GM18508 (cell line): ENCODE measurements at regions not wholly inside any gene's neighbourhood (a gene's known extent, or its start where the extent isn't known, plus 50 kb on each side); places are given as distances from the start of the nearest gene placed in this dataset.

Experiments
- ATAC-seq: cut with Tn5 transposase; IDR thresholded peaks from one replicate; pipeline ENCODE4 v1.9.1; 2021; ENCODE audit warnings: moderate number of reproducible peaks; ENCODE audit not compliant: insufficient read depth, unreplicated experiment

DNA sequence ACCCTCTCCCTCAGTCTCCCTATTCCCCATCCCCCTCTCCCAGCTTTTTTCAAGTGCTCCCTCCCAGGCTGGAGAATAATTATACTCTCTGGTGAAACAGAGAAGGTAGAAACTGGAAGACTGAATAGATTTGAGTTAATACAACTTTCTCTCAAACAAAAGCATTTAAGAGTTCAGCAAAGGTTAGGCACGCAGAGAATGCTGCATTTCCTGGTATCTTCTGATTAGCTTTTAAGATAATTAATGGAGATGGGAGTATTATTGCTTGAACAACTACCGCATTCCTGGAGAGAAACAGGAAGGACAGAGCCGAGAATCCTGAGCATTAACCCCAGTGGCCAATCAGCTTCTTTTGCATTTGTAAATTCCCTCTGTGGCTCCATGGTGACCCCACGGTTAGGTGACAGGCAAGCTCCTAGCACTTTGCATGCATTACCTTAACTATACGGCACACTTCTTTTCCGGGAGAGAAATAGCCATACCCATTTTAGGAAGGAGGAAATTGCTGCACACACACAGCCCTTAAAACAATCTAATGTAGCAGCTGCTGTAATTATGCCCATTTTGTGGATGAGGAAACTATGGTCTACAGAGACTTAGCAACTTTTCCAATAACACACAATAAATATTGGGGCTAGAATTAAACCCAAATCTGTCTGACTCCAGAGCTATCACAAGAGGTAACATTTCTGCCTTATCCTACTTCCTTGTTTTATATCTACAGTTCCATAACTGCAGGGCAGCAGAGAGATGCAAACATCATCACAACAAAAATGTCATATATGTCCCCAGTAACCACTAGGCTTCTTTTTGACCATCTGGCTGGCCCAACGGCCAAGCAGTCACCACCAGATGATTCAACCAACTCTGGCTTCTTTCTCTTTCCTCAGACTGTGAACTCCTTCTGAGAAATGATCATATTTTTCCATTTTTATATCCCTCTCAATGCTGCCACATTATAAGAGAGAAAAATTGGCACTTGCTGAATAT is 169.9 kb downstream of the CD24 start:
- no peak for ATAC-seq

DNA sequence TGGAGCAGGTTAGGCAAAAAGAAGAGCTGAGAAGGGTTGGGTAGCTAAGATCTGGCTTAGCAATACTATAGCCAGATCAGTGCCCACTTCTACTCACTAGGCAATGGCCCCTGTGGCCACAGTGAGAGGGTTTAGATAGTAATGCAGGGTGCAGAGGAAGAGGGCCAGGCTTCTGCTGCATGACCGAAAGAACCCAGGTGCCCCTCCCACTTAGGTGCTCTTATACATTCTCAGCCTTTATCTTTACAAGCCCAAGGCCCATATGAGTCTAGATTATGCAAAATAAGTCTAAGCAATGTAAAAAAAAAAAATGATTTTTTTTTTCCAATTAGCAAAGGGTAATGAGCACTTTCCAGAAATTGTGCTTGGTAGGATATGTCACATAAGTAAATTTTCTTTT is 171.3 kb downstream of the CD24 start:
- ATAC-seq: no peak

DNA sequence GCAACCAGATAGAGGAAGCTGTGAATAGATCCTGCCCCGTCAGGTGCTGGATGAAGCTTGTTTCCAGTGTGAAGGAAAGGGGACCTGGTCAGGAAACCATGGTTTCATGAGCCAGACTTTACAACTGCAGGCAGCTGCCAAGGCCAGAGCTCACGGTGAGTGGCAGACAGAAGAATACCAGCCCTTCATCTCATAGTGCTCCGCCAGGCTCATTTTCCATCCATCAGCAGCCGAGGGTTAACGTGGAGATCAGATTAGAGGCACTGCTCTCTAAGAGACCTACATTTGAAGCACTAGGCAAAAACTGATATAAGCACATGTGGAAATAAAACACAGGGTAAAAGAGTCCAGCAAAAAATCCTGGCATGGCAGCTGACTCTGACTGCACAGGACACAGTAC is 172.4 kb downstream of the CD24 start:
- no peak for ATAC-seq

DNA sequence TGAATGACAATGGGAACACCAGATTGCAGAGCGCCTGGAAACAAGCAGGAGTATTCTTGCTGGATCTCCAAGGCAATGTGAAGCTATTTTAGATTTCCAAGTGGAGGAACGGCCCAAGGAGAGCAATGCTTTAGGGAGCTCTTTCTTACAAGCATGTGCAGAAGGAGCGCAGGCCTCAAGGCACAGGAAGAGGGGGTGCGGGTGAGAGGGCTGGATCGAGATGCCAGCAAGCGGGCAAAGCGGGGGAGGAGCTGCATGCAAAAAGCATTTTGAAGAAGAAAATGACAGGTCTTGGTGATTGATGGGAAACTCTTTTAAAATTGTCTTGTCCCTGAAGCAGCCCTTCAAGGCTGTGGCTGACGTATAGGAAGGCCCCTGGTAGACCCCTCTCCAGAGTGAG is 171.9 kb downstream of the QRSL1 start:
- ATAC-seq: no peak

DNA sequence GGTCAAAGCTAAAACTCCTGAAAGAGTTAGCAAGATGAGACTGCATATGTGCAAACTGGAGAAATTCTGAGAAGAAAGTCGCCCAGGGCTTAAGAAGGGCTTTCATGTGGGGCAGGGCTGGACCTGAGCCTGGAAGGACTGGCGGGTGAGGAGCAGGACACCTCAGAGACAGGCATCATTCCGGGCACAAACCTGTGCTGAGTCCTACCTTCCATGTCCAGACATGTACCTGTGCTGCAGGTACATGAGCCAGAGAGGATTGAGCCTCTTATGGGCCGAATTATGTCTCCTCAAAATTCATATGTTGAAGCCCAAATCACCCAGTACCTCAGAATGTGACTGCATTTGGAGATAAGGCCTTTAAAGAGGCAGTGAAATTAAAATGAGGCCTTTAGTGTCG is 171.0 kb downstream of the QRSL1 start:
- no peak for ATAC-seq

DNA sequence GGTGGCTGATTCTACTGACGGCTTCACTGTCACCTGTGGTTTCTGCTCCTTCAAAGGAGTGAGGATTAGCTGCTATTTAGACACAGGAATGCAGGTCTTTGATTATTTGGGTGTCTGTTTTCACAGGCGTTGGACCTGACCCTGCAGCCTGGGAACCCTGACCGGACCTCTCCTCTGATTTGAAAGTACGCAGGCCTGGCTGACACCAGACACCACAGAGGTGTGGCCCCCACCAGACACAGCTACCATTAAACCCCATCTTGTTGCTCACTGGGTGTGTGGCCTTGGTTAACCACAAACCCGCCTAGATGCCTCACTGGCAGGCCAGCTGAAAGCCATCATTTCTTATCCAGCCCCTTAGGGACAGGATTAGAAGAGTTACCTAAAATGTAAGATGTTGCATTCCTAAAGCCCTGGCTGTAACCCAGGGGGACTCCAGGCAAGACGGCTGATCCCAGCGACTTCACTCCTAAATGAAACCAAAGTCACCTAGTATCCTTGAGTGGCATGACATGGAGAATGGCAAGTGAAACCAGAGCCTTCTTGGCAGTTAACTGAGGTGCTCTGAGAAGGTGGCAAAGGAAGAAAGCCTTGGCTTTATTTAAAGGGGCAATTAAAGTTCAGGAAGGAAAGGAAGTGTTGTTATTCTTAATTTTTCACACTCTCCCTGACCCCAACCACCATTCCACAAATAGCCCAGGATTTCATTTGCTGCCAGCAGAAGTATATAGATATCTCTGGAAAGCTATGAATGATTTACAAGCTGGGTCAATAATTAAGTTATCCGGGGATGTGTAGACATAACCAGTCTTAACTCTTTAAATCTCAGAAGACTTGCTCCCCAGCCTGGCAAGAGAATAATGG is 169.9 kb downstream of the QRSL1 start:
- ATAC-seq: no peak

DNA sequence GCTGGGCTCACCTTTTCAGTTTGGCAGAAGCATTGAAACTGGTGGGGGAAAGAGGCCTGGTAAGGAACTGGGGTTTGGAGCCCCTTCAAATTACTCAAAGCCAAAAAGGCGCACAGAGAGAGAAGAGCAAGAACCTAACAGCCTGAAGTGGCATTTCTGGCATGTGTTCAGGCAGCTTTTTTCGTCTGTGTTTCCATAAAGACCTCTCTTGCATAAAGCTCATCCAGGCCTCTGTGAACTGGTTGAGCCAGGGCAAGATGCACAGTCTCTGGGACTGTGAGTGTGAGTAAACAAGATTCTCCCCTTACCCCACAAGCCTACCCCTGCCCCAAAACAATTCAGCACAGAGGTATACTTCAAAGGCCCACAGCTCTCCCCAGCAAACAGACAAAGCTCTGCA is 167.8 kb downstream of the QRSL1 start:
- no peak for ATAC-seq

DNA sequence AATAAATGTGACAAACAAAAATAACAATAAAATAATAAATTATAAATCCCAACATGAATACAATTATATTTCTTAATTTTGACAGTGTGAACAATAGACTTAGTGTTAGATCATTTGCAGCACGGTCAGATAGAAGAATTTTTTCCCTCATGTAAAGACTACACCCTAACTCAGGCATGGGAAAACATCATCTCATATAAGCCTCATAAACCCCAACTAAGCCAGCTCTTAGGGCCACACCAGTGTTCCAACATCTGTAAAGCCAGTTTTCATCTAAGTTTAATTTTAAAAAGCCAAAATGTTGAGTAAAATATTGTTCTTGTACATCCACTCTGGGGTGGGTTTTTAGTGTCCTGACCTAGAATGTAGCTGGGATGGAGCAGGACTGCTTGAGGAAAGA is 167.4 kb downstream of the QRSL1 start:
- no peak for ATAC-seq

DNA sequence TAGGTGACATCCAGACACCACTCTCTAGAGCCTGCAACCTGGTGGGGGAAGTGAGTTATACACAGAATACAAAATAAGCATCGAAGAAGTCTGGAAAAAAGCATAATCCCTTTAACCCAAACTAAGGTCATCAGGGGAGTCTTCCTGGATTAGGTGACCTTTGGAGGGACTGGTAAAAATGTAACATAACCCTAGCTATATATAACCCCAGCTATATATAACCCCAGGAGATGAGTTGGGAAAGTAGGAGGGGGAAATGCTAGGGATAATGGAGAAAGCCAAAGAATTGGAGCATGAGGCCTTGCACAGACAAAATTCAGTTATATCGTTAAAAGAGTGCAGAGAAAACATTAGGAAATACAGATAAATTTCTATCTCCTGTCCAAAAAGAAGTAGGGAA is 164.8 kb downstream of the QRSL1 start:
- ATAC-seq: no peak

DNA sequence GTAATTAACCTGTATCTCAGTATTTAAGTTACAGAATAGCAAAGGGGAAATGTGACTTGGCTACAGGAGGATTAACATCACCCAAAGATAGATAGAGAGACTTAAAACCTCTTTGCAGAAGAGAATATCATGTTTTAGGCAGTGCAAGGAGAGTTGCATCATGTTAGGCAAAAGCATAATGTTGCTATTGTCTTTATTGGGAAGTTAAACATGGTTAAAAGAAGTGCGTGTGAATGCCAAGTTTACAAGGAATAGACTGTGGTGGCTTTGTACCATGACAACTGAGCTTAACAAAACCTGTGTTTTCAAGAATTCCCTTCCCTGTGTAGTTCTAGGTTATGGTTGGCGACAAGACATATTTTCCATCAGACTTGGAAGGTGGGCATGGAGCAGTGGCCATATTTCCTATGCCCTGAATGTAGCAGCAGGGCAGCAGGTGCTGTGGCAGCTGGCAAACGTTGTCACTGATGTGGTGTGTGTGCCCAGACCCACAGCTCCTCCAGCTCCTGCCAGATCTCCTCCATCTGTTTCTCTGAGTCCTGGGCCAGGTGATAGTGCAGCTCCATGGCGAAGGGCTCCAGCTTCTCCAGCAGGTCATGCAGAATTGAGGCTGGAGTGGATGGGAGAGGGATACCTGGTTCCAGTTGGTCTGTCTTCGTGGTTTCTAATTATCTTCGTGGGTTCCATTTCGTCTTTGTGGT is 163.3 kb downstream of the QRSL1 start:
- ATAC-seq: no peak

DNA sequence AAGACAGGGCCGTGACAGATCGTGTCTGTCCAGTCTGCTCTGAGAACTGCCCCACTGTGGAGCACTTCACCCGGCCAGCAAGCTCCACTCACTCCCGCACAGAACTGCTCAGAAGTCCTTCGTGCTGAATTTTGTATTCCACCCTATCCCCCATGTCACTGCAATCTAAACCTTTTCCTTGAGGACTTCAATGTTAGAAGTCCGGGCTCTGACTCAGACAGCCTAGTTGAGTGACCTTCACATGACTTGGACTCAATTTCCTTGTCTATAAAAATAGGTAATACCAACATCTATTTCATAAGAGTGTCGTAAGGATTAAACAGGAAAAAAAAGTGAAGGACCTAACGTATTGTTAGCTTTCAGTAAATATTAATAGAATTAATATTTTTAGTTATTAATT is 161.6 kb downstream of the QRSL1 start:
- ATAC-seq: no peak

DNA sequence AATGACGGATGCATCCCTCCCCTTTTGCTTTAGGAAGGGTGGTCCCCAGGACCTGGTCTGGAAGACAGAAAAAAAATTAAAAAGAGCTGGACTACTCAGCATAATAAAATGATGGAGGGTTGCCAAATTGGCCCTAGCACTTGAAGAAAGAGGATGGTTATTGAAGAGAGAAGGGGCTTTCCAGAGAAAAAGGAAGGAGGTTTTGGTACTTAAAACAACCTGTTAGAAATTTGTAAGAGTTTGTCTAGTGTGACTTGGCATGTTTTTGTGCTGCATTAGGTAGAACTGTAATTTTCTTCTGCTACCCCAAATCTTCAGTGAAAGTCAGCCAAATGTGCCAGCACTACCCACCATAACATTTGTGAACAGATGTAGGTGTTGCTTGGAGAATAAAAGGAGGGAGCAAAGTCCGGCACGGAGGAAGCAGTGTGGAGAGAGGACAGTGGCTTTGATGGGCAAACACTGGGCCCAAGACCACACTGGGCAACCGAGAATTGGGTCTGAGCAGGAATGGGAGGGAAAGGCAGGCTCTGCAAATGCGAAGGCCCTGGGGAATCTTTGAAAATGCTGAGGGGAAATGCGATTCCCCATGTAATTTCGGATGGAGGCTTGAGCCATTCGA is 160.9 kb downstream of the QRSL1 start:
- ATAC-seq: no peak

DNA sequence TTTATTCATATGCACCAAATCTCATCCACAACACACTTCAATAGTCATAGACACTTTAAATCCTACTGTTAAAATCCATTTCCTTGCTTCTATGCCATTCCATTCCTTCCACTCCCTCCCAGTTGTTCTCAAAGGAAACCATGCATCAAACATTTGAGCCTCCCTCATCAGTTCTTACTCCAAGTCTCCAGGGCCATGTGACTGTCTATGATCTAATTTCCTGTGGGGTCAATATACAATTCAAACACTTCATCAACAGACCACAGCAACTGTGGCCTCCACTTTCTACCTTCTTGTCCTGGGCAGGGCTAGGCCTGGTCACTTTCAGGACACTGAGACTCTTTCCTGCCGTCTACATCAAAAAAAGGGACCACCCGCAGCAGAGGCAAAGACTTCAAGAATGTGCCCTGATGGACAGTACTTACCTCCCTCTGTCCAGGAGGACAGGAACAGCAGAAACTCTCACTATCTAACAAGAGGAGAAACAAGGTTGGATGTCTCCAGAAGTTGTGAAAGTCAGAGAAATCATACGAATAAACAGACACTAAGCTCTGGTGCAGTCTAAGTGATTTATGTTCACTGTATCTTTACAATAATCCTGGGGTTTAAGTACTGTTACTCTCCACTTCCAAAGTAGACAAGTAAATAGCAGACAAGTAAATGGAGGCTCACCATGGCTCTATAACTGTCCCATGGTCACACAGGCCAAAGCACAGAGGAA is 160.2 kb downstream of the QRSL1 start:
- no peak for ATAC-seq

DNA sequence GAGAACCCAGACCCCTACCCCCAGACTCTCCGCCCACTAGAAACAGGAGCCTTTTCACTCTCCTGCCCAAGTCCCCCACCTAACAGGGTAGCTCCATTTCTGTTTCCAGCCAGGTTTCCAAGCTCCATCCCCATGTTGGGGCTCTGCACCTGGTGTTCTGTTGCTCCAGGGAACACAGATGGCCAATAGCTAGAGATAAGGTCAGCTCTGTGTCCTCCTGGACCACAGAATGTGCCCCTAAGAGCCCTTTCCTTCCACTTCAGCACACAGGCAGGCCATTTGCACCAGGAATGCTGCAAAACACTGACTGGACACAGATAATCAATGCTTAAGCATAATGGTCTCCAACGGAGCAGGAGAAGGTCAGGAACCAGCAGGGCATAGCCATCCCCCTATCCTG is 159.4 kb downstream of the QRSL1 start:
- ATAC-seq: no peak

DNA sequence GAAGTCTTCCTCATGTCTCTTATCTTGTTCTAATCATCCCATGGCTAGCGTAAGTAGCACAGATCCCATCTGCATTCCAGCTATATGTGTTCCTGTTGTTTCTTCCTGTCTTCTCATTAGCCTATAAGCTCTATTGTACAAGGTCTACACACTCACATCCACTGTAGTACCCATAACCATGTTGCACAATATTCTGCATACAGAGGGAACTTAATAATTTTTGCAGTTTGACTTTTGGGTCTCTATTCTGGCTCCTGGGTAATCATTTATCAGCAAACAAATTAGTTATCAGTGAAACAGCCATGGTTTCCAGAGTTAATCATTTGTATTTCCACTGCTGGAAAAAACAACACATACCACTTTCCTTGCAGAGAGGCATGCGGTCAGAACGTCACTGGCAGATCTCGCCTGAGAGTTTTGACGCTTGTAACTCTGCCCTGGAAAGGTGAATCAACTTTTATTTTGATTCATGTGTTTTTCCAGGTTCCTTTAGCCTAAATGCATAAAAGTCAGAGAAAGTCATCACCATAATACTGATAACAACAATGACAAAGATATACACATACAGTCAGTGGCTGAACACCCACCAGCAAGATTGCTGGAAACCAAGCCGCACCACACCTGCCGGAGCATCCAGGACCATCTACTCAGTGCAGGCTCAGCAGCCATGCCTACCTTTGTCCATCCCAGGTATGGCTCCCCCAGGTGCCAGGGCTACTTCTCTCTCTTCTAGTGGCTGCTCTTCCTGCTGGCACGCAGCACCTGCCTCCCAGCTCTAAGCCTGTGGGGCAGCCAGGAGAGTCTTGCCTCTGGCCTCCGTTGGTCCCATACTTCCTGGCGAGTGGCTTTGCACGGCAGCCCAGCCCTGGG is 158.2 kb downstream of the QRSL1 start:
- no peak for ATAC-seq

DNA sequence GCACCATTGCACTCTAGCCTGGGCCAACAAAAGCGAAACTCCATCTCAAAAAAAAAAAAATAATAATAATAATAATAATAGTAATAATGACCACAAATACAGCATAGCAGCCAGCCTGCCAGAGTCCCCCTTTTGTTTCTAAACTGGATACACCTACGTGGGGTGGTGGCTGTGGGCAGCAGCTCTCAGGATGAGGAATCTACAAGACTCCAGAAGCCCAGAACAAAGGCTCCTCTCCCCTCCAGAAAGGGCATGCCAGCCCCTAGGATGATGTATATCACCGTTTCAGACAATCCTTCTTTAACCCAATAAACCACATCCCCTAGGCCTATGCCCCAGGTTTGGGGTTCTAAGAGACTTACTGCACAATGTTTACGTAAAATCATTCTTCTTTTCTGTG is 155.9 kb downstream of the QRSL1 start:
- ATAC-seq: no peak

DNA sequence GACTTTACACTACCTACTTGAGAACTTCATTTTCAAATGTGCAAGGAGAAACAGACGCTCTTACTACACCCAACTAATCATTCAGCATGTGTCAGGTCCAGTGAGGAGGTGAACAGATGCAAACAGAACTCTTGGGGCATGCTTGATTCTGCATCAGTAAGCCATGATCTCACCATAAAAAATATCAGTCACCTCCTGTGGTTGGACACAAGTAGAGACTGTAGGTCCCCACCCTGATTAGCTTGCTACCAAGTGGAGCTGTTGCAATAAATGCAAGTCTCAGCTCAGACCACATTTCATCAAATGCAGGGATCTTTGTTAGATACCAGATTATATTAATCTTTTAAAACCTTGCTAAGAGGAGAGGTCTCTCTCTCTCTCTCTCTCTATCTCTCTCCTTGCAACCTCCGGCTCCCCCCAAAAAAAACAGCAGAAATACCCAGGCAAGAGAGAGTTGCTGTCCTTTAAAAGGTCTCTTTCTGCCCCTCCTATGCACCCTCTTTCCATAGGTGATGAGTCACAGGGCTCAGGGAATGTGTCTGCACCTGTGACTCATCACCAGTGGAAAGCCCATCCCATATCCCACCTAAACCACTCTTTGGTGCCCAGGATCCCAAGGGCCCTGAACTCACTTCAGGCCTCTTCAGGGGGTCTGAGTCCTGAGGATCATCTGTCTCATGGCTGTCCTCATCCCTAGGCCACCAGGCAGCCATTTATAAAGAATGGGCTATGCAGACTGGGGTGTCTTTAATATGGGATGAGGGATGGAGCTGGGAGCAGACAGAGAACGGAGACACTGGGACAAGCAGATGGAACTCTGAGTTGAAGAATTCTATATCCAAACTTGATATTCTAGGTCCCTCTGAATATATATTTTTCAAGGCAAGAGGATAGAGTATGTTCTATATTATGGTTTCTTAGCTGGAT is 154.5 kb downstream of the QRSL1 start:
- ATAC-seq: no peak
